ENCODE measurements at regions not wholly inside any gene's neighbourhood (a gene's known extent, or its start where the extent isn't known, plus 50 kb on each side); places are given as distances from the start of the nearest gene placed in this dataset.

- TF ChIP-seq POLR2A (IDR thresholded peaks at IDR 0.05) = no peak
- no peak for TF ChIP-seq POLR2AphosphoS5 (IDR thresholded peaks at IDR 0.05)
- TF ChIP-seq, protein P1, sequence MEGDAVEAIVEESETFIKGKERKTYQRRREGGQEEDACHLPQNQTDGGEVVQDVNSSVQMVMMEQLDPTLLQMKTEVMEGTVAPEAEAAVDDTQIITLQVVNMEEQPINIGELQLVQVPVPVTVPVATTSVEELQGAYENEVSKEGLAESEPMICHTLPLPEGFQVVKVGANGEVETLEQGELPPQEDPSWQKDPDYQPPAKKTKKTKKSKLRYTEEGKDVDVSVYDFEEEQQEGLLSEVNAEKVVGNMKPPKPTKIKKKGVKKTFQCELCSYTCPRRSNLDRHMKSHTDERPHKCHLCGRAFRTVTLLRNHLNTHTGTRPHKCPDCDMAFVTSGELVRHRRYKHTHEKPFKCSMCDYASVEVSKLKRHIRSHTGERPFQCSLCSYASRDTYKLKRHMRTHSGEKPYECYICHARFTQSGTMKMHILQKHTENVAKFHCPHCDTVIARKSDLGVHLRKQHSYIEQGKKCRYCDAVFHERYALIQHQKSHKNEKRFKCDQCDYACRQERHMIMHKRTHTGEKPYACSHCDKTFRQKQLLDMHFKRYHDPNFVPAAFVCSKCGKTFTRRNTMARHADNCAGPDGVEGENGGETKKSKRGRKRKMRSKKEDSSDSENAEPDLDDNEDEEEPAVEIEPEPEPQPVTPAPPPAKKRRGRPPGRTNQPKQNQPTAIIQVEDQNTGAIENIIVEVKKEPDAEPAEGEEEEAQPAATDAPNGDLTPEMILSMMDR (IDR thresholded peaks at IDR 0.05) = no peak
These were observed 107.9 kb upstream of the DLG1 start for GRCh38 chr3:197406266-197406665.
